IMR-90 (cell line): ENCODE measurements at regions not wholly inside any gene's neighbourhood (a gene's known extent, or its start where the extent isn't known, plus 50 kb on each side); places are given as distances from the start of the nearest gene placed in this dataset.

Source experiments
- CEBPB ChIP-seq: IDR thresholded peaks from 2 replicates; pipeline ENCODE4 v1.6.1; 2012; ENCODE audit warnings: low read depth, low read length, improper control_type of control experiment
- MAZ ChIP-seq: IDR thresholded peaks from 2 replicates; pipeline ENCODE4 v1.6.1; 2012; ENCODE audit warnings: low read depth, mild to moderate bottlenecking, low read length, improper control_type of control experiment, moderate library complexity, borderline replicate concordance
- POLR2A ChIP-seq: IDR thresholded peaks from 2 replicates; pipeline ENCODE4 v1.6.1; 2012; ENCODE audit warnings: mild to moderate bottlenecking, low read depth, low read length
- RAD21 ChIP-seq: IDR thresholded peaks from 2 replicates; pipeline ENCODE4 v1.6.1; 2012; ENCODE audit warnings: low read length, improper control_type of control experiment
- TF ChIP-seq, protein P1 (sequence below): conservative IDR thresholded peaks from 2 replicates; pipeline ENCODE4 v1.5.1; 2012; ENCODE audit warnings: mild to moderate bottlenecking, low read depth, low read length, improper control_type of control experiment
- TF ChIP-seq, protein P2 (sequence below): fragments of 150-350 bp; IDR thresholded peaks from 2 replicates; pipeline ENCODE4 v1.6.1; 2017; ENCODE audit warnings: mild to moderate bottlenecking, antibody characterized with exemption, low read length, low read depth

DNA sequence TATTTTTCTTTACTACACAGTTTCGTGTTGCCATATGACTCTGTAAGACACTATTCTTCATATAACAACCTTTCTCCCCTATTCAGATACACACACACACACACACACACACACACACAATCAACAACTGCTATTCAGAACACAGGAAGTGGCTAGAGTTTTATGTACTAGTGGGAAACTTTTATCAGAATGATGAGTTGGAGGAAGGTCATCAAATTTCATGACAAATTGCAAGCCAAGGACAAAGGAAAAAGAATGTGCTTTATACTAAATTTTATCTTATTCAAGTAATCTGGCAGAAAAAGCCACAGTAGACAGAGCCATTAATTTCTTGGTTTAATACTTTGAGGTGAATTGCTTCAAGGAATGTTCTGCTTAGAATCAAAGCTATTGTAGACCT, 899.8 kb downstream of the ROBO2 start:
- no peak for TF ChIP-seq RAD21
- no peak for TF ChIP-seq CEBPB
- TF ChIP-seq, protein P1, sequence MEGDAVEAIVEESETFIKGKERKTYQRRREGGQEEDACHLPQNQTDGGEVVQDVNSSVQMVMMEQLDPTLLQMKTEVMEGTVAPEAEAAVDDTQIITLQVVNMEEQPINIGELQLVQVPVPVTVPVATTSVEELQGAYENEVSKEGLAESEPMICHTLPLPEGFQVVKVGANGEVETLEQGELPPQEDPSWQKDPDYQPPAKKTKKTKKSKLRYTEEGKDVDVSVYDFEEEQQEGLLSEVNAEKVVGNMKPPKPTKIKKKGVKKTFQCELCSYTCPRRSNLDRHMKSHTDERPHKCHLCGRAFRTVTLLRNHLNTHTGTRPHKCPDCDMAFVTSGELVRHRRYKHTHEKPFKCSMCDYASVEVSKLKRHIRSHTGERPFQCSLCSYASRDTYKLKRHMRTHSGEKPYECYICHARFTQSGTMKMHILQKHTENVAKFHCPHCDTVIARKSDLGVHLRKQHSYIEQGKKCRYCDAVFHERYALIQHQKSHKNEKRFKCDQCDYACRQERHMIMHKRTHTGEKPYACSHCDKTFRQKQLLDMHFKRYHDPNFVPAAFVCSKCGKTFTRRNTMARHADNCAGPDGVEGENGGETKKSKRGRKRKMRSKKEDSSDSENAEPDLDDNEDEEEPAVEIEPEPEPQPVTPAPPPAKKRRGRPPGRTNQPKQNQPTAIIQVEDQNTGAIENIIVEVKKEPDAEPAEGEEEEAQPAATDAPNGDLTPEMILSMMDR = no peak
- TF ChIP-seq POLR2A = no peak
- TF ChIP-seq MAZ = no peak
- TF ChIP-seq, protein P2, sequence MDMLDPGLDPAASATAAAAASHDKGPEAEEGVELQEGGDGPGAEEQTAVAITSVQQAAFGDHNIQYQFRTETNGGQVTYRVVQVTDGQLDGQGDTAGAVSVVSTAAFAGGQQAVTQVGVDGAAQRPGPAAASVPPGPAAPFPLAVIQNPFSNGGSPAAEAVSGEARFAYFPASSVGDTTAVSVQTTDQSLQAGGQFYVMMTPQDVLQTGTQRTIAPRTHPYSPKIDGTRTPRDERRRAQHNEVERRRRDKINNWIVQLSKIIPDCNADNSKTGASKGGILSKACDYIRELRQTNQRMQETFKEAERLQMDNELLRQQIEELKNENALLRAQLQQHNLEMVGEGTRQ = no peak
